ENCODE measurements at regions not wholly inside any gene's neighbourhood (a gene's known extent, or its start where the extent isn't known, plus 50 kb on each side); places are given as distances from the start of the nearest gene placed in this dataset.

DNA sequence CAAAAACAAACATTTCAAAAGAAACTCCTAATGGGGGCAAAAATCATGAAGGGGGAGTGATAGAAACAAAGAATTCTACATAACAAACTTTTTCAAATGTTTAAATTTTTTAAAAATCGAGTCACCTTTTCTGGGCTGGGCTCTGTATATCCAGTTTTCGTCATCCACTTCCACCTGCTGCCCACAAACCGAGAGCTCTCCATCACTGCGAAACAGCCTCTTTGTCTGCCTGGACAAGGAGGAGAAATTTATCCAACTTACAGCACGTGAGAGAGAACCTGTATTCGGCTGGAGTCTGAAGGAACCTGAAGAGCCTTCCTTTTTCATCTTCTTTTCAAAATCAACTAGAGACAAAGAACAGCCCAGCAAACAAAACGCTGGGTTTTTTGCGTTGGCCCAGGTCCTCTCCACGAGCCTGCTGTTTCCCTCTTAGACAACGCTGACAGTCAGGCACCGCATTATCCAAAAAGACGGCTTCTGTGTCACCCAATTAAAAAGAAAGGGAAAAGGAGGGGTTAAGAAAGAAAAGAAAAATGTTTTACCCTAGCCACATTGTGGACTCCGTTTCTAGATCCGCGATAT, 72.4 kb upstream of the NHSL1 start:
- intact Hi-C loops (cut with micrococcal nuclease; ENCODE audit: unreplicated experiment), result no loop called here
- Mint-ChIP-seq H3K9me3 (ENCODE audit: low read depth, unreplicated experiment) (no peaks in the 10 kb centered on the region), H3K27me3 (ENCODE audit: unreplicated experiment) (no peaks in the 10 kb centered on the region), H3K4me1 (ENCODE audit: low read depth, unreplicated experiment) (peaks cover 8% of the 10 kb centered on the region), H3K36me3 (ENCODE audit: insufficient read depth, unreplicated experiment) (no peaks in the 10 kb centered on the region), H3K27ac (ENCODE audit: unreplicated experiment) (no peak overlapping the region), H3K4me3 (ENCODE audit: low read depth, unreplicated experiment) (no peak overlapping the region)
- TF ChIP-seq, protein P1, sequence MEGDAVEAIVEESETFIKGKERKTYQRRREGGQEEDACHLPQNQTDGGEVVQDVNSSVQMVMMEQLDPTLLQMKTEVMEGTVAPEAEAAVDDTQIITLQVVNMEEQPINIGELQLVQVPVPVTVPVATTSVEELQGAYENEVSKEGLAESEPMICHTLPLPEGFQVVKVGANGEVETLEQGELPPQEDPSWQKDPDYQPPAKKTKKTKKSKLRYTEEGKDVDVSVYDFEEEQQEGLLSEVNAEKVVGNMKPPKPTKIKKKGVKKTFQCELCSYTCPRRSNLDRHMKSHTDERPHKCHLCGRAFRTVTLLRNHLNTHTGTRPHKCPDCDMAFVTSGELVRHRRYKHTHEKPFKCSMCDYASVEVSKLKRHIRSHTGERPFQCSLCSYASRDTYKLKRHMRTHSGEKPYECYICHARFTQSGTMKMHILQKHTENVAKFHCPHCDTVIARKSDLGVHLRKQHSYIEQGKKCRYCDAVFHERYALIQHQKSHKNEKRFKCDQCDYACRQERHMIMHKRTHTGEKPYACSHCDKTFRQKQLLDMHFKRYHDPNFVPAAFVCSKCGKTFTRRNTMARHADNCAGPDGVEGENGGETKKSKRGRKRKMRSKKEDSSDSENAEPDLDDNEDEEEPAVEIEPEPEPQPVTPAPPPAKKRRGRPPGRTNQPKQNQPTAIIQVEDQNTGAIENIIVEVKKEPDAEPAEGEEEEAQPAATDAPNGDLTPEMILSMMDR (IDR thresholded peaks at IDR 0.05; ENCODE audit: unreplicated experiment), result no peak
- CTCF ChIA-PET, result no interaction called here
- DNase-seq, result no peak
- TSS peak; percentile 41 for BruUV-seq (replicated peaks)

DNA sequence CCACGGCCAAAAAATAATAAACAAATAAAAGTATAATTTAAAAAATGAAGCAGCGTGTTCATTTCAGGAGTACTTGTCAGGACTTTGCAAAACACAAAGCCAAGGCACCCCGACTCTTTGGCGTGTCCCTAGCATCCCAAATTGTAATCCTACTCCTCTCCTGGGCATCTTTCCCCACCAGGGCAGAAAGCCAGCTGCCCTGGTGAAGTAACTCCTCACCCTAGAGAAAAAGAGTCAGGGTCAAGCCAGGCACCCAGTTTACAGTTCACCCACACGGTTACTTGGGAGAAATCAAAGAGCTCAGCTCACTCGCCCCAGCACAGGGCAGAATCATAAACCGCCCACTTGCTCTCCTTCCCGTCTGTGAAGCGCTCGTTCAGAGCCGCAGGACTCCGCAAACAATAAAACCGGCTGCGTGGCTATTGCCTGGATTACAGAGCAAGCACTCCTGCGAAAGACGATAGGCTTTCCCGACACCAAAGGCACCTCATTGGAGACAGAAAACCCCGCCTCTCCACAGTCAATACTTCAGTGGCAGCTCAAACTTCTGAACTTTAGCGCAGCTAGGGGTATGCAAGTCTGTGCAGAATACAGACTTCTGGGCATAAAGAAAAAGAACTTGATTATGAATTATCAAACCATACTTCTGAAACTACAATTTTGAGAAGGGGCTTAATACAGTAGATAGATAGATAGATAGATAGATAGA, 73.0 kb upstream of the NHSL1 start:
- Mint-ChIP-seq H3K27me3 (ENCODE audit: unreplicated experiment) (no peaks in the 10 kb centered on the region), H3K4me3 (ENCODE audit: low read depth, unreplicated experiment) (no peak overlapping the region), H3K4me1 (ENCODE audit: low read depth, unreplicated experiment) (peaks cover 8% of the 10 kb centered on the region), H3K9me3 (ENCODE audit: low read depth, unreplicated experiment) (no peaks in the 10 kb centered on the region), H3K27ac (ENCODE audit: unreplicated experiment) (no peak overlapping the region), H3K36me3 (ENCODE audit: insufficient read depth, unreplicated experiment) (no peaks in the 10 kb centered on the region)
- peak; percentile 61 for DNase-seq
- intact Hi-C loops (cut with micrococcal nuclease; ENCODE audit: unreplicated experiment), result no loop called here
- TF ChIP-seq, protein P1 (IDR thresholded peaks at IDR 0.05; ENCODE audit: unreplicated experiment), result no peak
- BruUV-seq (replicated peaks), result no TSS peak
- CTCF ChIA-PET, result no interaction called here

DNA sequence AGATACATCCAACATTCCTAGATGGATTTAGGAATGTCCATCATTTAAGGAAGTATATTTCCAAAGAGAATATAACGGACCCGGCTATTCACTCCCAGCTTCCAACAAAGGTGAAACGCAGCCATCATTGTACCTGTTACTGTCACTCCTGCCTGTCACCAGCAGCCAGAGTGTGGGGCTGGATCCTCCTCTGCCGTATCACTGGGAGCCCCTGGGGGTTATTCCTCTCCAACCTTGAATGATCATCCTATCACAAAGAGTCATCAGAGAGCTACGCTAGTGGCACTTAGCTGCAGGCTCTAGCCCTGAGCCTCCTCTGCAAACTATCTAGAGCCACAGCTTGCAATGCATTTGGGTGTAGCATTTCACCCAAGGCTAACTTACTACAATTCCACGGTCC, 73.6 kb upstream of the NHSL1 start:
- Mint-ChIP-seq H3K9me3 (ENCODE audit: low read depth, unreplicated experiment) (no peaks in the 10 kb centered on the region), H3K4me1 (ENCODE audit: low read depth, unreplicated experiment) (peaks cover 8% of the 10 kb centered on the region), H3K36me3 (ENCODE audit: insufficient read depth, unreplicated experiment) (no peaks in the 10 kb centered on the region), H3K27ac (ENCODE audit: unreplicated experiment) (no peak overlapping the region), H3K27me3 (ENCODE audit: unreplicated experiment) (no peaks in the 10 kb centered on the region), H3K4me3 (ENCODE audit: low read depth, unreplicated experiment) (no peak overlapping the region)
- BruUV-seq (replicated peaks), result no TSS peak
- no peak for DNase-seq
- TF ChIP-seq, protein P1 (IDR thresholded peaks at IDR 0.05; ENCODE audit: unreplicated experiment), result no peak
- intact Hi-C loops (cut with micrococcal nuclease; ENCODE audit: unreplicated experiment), result no loop called here
- CTCF ChIA-PET, result no interaction called here

DNA sequence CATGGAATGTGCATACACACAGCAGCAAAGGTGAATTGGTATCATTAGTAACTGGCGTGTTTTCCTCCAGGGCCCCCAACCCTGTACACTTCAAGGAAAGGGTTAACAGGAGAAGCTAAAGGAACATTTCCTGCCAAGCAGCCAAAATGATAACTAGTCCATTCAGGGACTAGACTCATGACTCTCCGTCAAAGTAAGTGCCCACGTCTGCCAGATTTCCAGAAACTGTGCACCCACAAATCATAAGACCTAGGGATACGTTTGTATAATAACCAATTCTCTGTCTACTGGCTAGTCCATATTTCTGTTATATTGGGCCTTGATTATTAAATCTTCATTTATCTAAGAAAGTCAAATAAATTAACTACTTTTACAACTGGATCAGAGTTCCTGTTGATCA, 76.0 kb upstream of the NHSL1 start:
- no peak overlapping the region for H3K4me3 Mint-ChIP-seq (ENCODE audit: low read depth, unreplicated experiment)
- intact Hi-C loops (cut with micrococcal nuclease; ENCODE audit: unreplicated experiment), result loop anchor here (1.0 kb wide), 1 partner anchor 12 kb away; no protein-coding TSS in a partner anchor
- no peaks in the 10 kb centered on the region for H3K36me3 Mint-ChIP-seq (ENCODE audit: insufficient read depth, unreplicated experiment)
- peaks cover 8% of the 10 kb centered on the region for H3K4me1 Mint-ChIP-seq (ENCODE audit: low read depth, unreplicated experiment)
- H3K9me3 Mint-ChIP-seq (ENCODE audit: low read depth, unreplicated experiment), result no peaks in the 10 kb centered on the region
- TF ChIP-seq, protein P1 (IDR thresholded peaks at IDR 0.05; ENCODE audit: unreplicated experiment), result no peak
- no peak for DNase-seq
- H3K27ac Mint-ChIP-seq (ENCODE audit: unreplicated experiment), result no peak overlapping the region
- no TSS peak for BruUV-seq (replicated peaks)
- H3K27me3 Mint-ChIP-seq (ENCODE audit: unreplicated experiment), result no peaks in the 10 kb centered on the region
- CTCF ChIA-PET, result no interaction called here

Measured in Calu3 (cell line).